ENCODE measurements at regions not wholly inside any gene's neighbourhood (a gene's known extent, or its start where the extent isn't known, plus 50 kb on each side); places are given as distances from the start of the nearest gene placed in this dataset.

DNA sequence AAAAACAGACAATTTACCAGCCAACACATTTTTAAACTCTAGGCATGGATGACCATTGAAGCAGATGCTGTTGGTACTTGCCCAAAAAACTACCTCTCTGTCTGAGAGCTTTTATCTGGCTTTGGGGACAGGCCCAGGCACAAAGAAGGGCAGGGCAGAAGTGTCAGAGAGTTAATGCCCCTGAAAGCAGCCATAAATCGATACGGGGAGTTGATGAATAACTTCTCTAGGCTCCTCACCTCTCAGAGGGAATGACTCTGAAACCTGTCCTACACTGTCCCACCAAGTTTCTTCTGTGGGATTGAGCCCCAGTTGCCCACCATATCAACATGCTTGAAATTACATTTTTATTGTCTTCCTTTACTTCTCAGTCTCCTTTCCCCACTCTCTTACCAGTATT, 113.0 kb upstream of the DAAM1 start:
- no peak for DNase-seq

- no peak for DNase-seq
Observed at GRCh38 chr14:59081720-59082119, 106.7 kb upstream of the DAAM1 start.

GRCh38 chr14:59085207-59085739, 103.2 kb upstream of the DAAM1 start:
- DNase-seq, result no peak

DNA sequence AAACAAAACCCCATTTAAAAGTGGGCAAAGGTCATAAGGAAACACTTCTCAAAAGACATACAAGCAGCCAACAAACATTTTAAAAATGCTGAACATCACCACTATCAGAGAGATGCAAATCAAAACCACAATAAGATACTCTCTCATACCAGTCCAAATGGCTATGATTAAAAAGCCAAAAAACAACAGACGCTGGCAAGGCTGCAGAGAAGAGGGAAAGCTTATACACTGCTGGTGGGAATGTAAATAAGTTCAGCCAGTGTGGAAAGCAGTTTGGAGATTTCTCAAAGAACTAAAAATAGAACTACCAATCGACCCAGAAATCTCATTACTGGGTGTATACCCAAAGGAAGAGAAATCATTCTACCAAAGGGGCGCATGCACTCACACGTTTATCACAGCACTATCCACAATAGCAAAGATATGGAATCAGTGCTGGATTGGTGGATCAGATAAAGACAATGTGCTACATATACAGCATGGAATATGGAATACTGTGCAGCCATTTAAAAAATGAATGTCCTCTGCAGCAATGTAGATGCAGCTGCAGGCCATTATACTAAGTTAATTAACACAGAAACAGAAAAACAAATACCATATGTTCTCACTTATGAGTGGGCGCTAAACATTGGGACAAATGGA, 102.1 kb upstream of the DAAM1 start:
- DNase-seq, result peak; percentile 36 to 43

GRCh38 chr14:59087240-59087639, 101.2 kb upstream of the DAAM1 start:
- DNase-seq, result no peak

DNA sequence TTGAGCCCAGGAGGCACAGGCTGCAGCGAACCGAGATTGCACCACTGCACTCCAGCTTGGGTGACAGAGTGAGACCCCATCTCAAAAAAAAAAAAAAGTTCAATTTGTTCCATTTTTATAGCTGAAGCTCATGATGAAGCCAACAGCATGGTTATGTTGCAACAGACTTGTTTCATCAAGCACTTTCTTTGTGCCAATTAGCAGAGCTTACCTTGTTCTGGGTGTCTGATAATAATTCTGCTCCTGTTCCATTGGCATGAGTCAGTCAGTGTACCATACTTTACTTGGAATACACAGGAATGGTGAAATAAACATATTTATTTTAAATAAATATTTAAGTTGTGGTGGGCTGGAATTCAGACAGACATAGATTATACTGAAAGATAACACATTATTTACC, 100.8 kb upstream of the DAAM1 start:
- no peak for DNase-seq

DNA sequence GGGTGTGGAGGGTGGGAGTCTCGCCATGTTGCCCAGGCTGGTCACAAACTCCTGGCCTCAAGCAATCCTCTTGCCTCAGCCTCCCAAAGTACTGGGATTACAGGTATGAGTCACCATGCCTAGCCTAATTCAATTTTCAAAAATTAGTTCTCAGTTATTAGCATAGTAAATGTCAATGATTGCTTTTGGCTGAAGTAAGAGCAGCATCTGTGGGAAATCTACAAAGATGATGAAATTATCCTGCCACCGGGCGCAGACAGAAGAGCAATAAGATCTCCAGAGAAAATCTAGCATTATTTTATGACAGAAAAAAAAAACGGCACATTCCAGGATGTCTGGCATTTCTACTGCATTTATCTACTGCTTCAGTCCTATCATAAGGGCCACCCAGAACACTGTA, 97.9 kb upstream of the DAAM1 start:
- DNase-seq, result no peak

DNA sequence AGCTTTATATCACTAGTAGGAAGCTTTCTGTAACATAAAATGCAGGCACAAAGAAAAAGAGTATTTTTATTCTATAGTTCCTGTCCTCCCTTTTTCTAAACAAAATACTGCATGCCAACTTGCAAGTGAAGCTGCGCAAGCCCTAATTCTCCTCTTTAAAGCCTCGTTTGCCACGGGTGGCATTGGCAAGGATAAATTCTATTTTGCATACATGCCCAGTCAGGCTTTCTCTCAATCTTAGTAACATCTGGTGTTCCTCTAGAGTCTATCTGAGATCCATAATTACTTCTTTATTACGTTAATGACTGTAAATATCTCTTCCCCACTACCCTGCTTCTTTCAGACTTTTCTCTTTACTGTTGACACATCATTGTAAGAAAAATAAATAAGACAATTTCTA, 97.1 kb upstream of the DAAM1 start:
- no peak for DNase-seq

DNA sequence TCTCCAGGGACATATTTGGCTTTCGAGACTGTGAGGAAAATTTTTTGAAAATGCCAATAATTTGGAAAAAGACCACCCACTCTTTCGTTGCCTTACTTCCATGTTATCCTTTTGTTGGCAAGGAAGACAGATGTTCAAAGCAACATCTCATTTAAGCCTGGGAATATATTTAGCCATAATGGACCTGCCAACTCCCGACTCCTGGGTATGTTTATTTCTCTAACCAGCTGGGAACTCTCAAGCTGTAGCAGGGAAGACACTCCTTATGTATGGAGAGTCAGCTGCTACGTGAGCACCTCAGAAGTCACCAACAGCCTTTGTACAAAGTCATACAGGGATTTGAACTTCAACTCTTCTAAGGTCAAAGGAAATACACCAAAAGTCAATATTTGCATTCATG, 96.5 kb upstream of the DAAM1 start:
- DNase-seq, result no peak

DNA sequence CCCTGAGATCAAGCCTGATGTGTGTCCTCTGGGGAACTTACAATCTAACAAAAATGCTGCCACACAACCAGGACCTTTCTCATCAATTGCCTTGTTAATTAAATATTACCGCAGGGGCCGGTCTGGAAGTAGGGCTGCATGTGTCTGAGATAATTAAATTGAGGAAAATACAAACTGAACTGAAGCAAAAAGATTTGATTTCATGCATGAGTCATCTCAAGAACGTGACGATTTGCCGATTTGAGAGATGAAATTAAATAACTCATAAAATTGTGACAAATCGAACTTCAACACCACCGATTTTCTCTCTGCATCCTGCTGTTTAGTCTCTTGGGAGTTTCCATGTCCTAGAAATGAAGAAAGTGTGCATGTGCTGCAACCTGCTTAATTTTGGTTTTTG, 94.6 kb upstream of the DAAM1 start:
- no peak for DNase-seq

GRCh38 chr14:59096303-59096702, 92.2 kb upstream of the DAAM1 start:
- DNase-seq, result no peak

DNA sequence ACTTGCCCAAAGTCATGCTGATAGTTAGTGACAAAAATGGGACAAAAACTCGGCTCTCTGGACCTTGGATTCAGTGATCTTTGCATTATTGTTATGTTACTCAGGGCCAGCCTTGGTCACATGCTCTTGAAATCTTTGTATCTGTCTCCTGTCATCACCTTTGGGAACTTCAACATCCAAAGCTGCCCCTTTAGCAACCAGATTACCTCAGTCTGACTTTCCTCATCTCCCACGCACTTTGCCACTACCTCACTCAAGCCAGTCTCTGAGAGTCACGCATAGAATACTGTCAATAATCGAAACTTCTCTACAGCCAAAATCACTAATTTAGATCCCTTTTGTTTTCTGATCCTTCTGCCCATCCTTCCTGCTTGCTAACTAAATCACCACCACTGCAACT, 90.8 kb upstream of the DAAM1 start:
- DNase-seq, result no peak

GRCh38 chr14:59098377-59098776, 90.1 kb upstream of the DAAM1 start:
- DNase-seq, result no peak

DNA sequence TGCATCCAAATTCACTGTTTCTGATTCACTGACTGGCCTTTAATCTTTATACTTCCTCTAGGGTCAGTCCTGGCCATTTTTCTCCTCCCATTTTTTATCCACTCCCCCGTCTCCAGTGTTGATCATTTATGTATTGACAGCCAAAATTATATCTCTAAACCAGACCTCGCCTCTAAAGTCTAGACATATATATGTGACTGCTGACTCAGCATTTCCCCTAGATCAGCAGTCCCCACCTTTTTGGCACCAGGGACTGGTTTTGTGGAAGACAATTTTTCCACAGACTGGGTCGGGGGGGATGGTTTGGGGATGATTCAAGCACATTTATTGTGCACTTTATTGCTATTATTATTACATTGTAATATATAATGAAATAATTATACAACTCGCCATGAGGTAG, 88.3 kb upstream of the DAAM1 start:
- no peak for DNase-seq

- DNase-seq, result no peak
Observed at GRCh38 chr14:59101476-59101875, 87.0 kb upstream of the DAAM1 start.

DNA sequence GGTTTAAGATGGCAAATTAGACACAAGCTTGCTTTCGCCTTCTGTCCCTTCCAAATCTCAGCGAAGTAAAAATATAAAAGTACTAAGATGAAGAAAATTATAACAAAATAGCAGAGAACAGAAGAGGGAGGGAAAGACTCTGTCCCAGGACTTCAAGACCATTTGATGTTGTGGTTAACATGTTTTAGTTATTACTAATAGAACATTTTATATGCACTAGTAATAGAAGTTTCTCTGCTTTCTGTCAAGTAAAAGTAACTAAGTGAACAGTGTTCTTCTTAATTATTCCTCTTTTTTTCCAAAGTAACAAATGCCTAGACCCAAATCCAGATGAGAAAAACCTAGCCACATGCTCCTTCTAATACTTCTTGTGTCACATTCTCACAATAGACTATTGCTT, 85.1 kb upstream of the DAAM1 start:
- no peak for DNase-seq

DNA sequence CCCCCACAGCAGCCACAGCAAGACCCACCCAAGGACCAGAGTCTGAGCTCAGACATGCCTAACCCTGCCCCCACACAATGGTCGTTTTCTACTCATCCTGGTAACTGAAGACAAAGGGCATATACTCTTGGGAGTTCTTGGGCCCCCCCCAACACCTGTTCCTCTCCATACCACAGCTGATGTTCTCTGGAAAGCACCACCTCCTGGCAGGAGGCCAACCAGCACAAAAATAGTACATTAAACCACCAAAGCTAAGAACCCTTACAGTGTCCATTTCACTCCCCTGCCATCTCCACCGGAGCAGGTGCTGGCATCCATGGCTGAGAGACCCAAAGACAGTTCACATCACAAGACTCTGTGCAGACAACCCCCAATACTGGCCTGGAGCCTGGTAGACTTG, 80.6 kb upstream of the DAAM1 start:
- DNase-seq, result no peak

- DNase-seq, result peak; percentile 90 to 98
Observed at GRCh38 chr14:59116984-59117415, 71.5 kb upstream of the DAAM1 start.

DNA sequence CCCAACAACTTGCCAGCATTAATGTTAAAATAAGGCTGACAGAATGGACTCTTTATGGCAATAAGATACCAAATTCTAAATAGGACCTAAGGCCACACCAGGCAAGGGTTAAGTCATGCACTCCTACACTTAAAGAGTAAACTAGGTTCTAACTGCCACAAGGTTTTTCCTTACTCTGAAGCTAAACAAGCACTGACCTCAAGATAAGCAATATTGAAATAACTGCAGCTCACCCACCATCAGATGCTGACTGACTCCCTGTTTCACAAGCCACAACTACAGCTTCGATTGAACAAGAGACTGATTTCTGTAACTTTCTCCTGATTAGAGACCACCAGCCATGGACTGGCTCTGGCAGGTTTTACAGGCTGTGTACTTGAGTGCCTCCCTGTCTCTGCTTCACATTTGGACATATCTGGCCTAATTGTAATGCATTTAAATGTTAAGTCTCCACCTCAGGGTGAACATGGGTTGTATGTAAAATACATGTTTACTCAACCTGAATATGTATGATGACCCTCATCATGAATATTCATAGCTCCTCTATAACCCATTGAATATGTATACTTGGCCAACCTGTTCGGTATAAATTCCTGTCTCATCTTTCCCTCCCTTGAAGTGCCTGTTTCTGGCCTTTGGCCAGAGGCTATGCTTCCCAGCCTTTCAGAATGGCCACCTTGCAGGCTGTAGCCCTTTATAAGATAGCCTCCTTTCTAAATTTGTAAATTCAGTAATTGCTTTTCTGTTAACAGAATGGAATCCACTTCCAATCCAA, 70.5 kb upstream of the DAAM1 start:
- DNase-seq, result peak; percentile 95 to 96

GRCh38 chr14:59120921-59121320, 67.5 kb upstream of the DAAM1 start:
- DNase-seq, result no peak

GRCh38 chr14:59123531-59123930, 64.9 kb upstream of the DAAM1 start:
- DNase-seq, result peak in 1 of 2 experiments; percentile 28

DNA sequence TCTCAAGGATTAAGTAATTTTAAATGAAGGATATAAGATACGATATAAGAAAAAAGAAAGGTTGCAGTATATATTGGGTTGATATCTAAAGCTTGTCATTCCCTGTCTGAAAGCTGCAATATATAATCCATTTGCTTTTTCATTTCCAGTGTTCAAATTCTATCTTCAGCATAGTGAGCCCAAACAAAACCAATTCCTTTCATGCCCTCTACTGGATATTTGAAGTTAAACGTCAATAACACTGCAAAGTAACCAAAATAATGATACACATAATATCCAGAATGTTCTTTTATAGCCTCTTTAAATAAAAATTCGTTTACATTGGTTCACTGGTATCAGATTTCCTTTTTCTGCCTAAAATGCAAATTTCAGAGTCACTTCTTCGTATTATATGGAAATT, 64.5 kb upstream of the DAAM1 start:
- peak; percentile 84 to 86 for DNase-seq

DNA sequence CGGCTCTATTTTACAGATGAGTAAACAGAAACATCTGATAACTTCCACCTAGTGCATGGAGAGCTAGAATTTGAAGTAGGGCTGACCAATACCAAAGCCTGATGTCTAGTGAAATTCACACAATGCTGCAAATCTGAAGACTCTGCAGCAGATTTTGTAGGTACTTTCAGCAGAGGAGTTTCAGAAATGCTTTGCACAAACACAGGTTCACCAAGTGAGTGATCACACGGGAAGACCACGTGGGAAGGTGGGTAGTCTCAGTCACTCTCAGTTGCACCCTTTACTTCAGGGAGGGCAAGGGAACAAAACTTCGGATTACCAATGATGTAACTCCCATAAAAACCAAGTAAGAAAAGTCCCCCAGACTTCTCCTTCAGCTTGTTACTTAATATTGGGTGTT, 63.3 kb upstream of the DAAM1 start:
- no peak for DNase-seq

DNA sequence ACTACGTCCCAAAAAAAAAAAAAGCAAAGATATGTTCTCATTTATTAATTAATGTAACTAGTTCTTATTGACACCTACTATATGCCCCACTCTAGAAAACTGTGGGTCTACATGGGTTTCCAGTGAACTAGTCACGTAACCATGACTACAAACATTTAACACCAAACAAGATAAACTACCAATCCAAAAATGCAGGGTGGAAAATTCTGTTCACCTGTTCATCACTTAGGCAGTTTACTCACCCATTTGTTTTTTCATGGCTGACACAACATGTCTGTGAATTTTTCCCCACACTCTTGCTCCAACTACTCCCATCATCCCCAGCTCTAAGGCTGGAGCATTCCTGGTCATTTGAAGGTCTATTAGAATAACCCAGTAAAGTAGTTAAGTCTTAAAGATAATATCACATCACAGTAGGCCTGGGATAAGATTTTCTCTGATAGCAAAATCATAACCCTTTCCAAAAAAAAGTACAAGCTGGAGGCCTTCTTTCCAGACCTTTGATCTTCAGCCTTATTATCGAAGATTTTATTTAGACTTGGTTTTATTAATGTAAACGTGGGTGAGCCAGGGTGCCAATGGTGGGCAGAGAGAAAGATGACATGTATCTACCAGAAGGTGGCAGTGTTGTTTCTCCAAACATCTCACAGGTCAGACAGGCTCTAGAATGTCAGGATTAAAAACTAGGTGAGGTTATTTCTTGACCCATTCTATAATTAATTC, 61.6 kb upstream of the DAAM1 start:
- DNase-seq, result peak; percentile 45 to 82

Measured in NCI-H526 (cell line).